Activated naive CD8-positive, alpha-beta T cell treated with anti-CD3 and anti-CD28 coated beads for 36 hours (primary cell): ENCODE measurements at regions not wholly inside any gene's neighbourhood (a gene's known extent, or its start where the extent isn't known, plus 50 kb on each side); places are given as distances from the start of the nearest gene placed in this dataset.
"Not testable (repeated sequence)": the region's sequence is repeated elsewhere in the genome, so short reads cannot be mapped to it uniquely, and the experiment has no call there.

Source experiments
- DNase-seq: peaks from one replicate; pipeline ENCODE4 v3.0.0; 2021
- H3K27ac Mint-ChIP-seq: one replicate; pipeline ENCODE4 v1.8.0; 2022; ENCODE audit warnings: mild to moderate bottlenecking, moderate library complexity, mixed read lengths
- H3K27me3 Mint-ChIP-seq: one replicate; pipeline ENCODE4 v1.8.0; 2022; ENCODE audit warnings: mild to moderate bottlenecking, mixed read lengths
- H3K36me3 Mint-ChIP-seq: one replicate; pipeline ENCODE4 v1.8.0; 2021; ENCODE audit warnings: mild to moderate bottlenecking, mixed read lengths
- H3K4me1 Mint-ChIP-seq: one replicate; pipeline ENCODE4 v1.8.0; 2021; ENCODE audit warnings: mixed read lengths
- H3K4me3 Mint-ChIP-seq: one replicate; pipeline ENCODE4 v1.8.0; 2022; ENCODE audit warnings: mild to moderate bottlenecking, moderate library complexity, mixed read lengths
- H3K9me3 Mint-ChIP-seq: one replicate; pipeline ENCODE4 v1.8.0; 2022; ENCODE audit warnings: mixed read lengths

DNA sequence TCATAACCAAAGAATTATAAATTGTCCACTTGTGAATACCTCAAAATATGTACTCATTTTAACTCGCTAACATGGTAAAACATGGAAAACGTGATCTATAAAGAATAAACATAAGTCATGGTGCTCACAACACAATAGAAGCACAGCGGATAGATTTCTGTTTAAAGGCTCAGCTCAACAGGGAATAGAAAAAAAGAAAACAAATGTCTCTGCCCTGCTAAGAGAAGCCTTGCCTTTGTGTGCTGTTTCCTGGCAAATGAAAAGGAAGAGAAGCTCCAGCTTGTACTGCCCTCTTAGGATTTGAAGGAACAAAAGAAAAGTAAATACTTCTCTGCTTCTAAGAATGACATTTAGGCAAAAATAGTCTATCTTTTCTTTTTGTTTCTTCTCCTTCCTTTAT lies 121.0 kb upstream of the KRR1 start:
- Mint-ChIP-seq H3K27ac (no peak overlapping the region), H3K27me3 (peaks cover 25% of the 10 kb centered on the region), H3K36me3 (no peaks in the 10 kb centered on the region), H3K4me3 (no peak overlapping the region), H3K4me1 (peaks cover 12% of the 10 kb centered on the region), H3K9me3 (peaks cover 1% of the 10 kb centered on the region)
- DNase-seq, result no peak

DNA sequence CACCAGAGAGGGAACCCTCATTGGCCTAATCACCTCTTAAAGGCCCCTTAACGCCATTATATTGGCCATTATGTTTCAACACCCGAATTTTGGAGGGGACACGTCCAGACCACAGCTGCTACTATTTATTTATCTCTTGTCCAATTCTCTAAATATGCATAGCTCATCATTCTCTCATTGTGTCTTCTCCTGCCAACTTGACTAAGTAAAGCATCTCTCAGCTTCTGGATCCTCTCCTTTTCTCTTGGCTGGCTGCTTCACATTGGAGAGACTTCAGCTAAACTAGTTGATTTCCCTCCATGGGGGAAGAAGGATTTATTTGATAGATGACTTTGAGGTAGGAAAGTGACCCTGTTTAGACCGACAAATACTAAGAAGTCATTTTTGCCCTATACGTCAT lies 120.4 kb upstream of the KRR1 start:
- Mint-ChIP-seq H3K27ac (no peak overlapping the region), H3K27me3 (peaks cover 20% of the 10 kb centered on the region), H3K4me3 (no peak overlapping the region), H3K36me3 (no peaks in the 10 kb centered on the region), H3K9me3 (peaks cover 1% of the 10 kb centered on the region), H3K4me1 (peaks cover 12% of the 10 kb centered on the region)
- DNase-seq, result no peak

DNA sequence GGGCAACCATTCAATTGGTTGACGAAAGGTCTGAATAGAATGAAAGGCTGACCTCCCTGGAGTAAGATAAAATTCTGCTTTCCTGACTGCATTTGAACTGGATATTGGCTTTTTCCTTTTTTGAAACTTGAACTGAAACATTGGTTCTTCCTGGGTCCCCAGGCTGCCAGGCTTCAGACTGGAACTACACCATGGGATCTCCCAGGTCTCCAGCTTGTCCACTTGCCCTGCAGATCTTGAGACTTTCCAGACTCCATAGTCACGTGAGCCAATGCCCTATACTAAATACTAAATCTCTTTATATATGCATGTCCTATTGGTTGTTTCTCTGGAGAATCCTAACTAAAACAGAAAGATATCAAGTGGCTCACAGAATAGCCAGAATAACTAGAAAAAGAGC lies 118.7 kb upstream of the KRR1 start:
- Mint-ChIP-seq H3K4me3 (no peak overlapping the region), H3K27ac (no peak overlapping the region), H3K27me3 (peaks cover 14% of the 10 kb centered on the region), H3K36me3 (no peaks in the 10 kb centered on the region), H3K9me3 (peaks cover 1% of the 10 kb centered on the region), H3K4me1 (peaks cover 2% of the 10 kb centered on the region)
- no peak for DNase-seq

DNA sequence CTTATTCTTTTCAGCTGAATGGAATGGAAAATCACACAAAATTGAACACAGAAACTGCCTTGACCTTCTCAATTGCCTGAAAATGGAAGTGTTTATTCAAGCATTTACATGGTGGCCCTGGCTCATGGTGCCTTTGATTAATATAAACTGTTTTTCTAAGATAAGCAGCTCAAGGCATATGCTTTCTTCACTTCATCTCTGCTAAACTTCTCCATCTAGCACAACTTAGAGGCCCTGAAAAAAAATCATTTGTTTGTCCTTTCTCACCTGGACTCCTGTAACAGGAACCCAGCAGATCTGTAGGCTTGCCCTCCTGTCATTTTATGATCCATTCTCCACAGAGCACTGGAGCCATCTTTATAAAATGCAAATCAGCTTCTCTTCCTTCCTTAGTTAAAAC lies 117.5 kb upstream of the KRR1 start:
- Mint-ChIP-seq H3K4me3 (no peak overlapping the region), H3K4me1 (no peaks in the 10 kb centered on the region), H3K9me3 (peaks cover 1% of the 10 kb centered on the region), H3K27me3 (peaks cover 7% of the 10 kb centered on the region), H3K36me3 (no peaks in the 10 kb centered on the region), H3K27ac (no peak overlapping the region)
- no peak for DNase-seq

DNA sequence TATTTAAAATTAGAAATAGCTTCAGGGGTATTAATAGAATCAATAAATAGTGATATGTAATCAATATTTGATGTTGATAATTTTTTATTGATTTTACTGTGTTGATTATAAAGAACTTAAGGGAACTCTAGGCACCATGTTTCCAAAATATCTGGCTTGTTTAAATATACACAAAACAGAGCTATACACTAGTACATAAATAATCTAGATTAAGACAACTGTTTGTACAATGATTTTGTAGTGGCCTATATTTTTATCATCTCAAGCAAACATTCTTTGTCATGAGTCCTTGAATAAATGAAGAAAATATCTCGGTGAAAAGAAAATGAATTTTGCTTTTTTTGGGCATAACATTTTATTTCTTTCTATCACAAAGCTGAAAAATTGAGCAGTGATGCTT lies 117.1 kb upstream of the KRR1 start:
- Mint-ChIP-seq H3K27me3 (peaks cover 8% of the 10 kb centered on the region), H3K9me3 (peaks cover 1% of the 10 kb centered on the region), H3K36me3 (no peaks in the 10 kb centered on the region), H3K27ac (no peak overlapping the region), H3K4me1 (peaks cover 2% of the 10 kb centered on the region), H3K4me3 (no peak overlapping the region)
- no peak for DNase-seq

DNA sequence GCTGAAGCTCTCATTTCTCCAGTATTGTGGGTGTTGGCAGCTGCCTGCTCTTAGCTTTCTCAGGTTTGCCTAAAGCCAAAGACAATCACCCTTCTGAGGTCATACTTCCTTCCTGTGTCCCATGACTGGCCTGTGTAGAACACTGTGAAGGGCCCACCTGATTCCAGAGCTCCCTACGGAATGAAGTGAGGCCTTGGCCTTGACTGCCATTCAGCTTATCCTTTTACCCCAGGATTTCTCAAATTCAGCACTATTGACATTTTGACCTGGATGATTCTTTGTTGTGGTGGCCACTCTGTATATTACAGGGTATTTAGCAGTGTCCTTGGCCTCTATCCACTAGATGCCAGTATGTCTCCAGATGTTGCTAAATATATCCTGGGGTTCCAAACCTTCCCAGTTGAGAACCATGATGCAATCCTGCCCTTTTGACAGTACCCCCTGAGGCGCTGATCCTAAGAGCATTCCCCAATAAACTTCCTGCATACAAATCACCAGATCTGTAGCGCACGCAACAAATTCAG lies 112.3 kb upstream of the KRR1 start:
- Mint-ChIP-seq H3K36me3 (no peaks in the 10 kb centered on the region), H3K27ac (peak overlapping the region; percentile 11), H3K27me3 (peaks cover 16% of the 10 kb centered on the region), H3K4me1 (peaks cover 2% of the 10 kb centered on the region), H3K9me3 (peaks cover 3% of the 10 kb centered on the region), H3K4me3 (no peak overlapping the region)
- no peak for DNase-seq

DNA sequence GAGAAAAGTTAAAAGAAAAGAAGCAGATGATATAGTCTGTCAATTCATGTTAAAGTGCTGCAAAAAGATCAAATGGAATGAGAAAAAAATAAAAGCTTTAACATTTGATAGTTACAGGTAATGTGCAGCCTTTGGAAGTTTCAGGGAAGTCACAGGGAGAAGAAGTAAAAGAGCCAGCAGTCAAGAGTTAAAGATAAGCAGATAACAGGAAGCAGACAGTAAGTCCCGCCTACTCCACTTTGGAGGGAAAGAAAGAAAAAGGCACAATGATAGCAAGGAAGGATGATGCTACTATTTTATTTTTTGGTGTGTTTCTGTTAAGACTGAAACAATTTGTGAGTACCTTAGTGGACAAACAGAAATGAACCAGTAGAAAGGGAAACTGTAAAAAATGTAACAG lies 111.1 kb upstream of the KRR1 start:
- Mint-ChIP-seq H3K27me3 (peaks cover 22% of the 10 kb centered on the region), H3K27ac (no peak overlapping the region), H3K9me3 (peaks cover 3% of the 10 kb centered on the region), H3K4me3 (no peak overlapping the region), H3K36me3 (no peaks in the 10 kb centered on the region), H3K4me1 (peaks cover 2% of the 10 kb centered on the region)
- DNase-seq, result no peak

DNA sequence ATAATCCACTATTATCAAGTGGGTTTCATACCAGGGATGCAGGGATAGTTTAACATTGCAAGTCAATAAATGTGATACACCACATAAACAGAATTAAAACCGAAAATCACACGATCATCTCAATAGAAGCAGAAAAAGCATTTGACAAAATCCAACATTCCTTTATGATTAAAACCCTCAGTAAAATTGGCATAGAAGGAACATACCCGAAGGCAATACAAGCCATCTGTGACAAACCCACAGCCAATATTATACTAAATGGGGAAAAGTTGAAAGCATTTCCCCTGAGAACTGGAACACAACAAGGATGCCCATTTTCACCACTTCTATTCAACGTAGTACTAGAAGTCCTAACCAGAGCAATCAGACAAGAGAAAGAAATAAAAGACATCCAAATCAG lies 103.0 kb upstream of the KRR1 start:
- Mint-ChIP-seq H3K27me3 (peaks cover 58% of the 10 kb centered on the region), H3K9me3 (peaks cover 11% of the 10 kb centered on the region)
- not testable (repeated sequence) for H3K36me3 Mint-ChIP-seq, H3K4me1 Mint-ChIP-seq, DNase-seq, H3K27ac Mint-ChIP-seq, H3K4me3 Mint-ChIP-seq

DNA sequence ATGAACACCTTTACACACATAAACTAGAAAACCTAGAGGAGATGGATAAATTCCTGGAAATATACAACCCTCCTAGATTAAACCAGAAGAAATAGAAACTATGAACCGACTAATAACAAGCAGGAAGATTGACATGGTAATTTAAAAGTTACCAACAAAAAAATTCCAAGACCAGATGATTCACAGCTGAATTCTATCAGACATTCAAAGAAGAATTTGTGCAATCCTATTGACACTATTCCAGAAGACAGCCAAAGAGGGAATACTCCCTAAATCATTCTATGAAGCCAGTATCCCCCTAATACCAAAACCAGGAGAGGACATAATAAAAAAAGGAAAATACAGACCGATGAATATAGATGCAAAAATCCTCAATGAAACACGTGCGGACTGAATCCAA lies 102.6 kb upstream of the KRR1 start:
- no peak for DNase-seq
- Mint-ChIP-seq H3K4me1 (no peaks in the 10 kb centered on the region), H3K4me3 (no peak overlapping the region), H3K27me3 (peaks cover 58% of the 10 kb centered on the region), H3K9me3 (peaks cover 8% of the 10 kb centered on the region), H3K36me3 (no peaks in the 10 kb centered on the region), H3K27ac (no peak overlapping the region)

DNA sequence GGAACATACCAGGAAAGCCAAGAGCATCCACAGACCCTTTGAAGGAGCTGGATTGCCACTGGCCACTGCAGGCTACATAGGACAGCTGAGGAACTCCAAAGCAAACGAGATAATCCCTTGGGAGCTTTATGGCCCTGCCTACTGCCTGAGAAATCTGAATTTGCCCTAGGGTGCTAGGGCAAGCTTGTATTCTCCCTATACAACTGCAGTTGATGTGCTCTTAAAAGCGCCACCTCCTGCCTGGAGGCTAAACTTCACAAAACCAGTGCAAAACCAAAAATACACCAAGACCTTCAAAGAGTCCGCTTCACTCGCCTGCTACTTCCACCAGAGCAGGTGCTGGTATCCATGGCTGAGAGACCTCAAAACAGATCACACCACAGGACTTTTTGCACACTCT lies 99.6 kb upstream of the KRR1 start:
- H3K27ac Mint-ChIP-seq, result no peak overlapping the region
- no peak overlapping the region for H3K4me3 Mint-ChIP-seq
- peaks cover 8% of the 10 kb centered on the region for H3K9me3 Mint-ChIP-seq
- H3K27me3 Mint-ChIP-seq, result peaks cover 60% of the 10 kb centered on the region
- no peaks in the 10 kb centered on the region for H3K36me3 Mint-ChIP-seq
- DNase-seq, result no peak
- H3K4me1 Mint-ChIP-seq, result no peaks in the 10 kb centered on the region

DNA sequence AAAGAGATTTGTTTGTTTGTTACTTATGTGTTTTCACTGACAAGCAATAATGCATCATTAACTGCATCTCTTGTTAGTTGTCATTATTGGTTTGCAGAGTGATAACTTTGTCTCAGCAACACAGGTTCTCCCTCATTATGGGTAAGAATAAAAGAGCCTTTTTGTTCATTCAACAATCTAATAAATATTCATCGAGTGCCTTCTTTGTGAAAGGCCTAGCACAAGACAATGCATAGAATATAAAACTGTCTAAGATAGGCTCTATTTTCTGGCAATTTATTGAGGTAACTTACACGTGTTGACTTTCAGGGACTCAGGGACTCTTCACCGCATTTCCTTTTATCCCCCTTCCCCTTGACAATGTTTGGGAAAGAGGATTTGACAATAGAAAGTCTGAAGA lies 95.5 kb upstream of the KRR1 start:
- H3K9me3 Mint-ChIP-seq, result no peaks in the 10 kb centered on the region
- peaks cover 38% of the 10 kb centered on the region for H3K27me3 Mint-ChIP-seq
- H3K27ac Mint-ChIP-seq, result no peak overlapping the region
- no peaks in the 10 kb centered on the region for H3K4me1 Mint-ChIP-seq
- no peak overlapping the region for H3K4me3 Mint-ChIP-seq
- DNase-seq, result no peak
- H3K36me3 Mint-ChIP-seq, result no peaks in the 10 kb centered on the region

DNA sequence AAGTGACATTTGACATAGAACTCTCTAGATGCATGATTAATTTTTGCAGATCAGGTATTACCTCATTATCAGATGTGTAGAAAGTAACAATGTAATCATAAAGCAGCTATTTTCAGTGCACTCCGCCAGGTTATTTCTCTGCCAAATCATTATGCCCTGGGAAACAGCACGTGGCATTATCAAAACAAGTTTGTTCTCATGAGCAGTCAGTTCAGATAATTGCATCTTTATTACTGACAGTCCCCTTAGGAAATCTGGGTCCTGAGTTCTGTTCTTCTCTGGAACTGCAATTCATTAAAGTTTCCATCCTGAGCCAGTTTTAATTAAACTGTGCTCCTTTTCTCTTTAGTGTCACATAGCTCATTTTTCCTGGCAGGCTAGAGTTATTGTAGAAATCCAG lies 94.7 kb upstream of the KRR1 start:
- peaks cover 34% of the 10 kb centered on the region for H3K27me3 Mint-ChIP-seq
- no peaks in the 10 kb centered on the region for H3K36me3 Mint-ChIP-seq
- H3K4me1 Mint-ChIP-seq, result no peaks in the 10 kb centered on the region
- no peak overlapping the region for H3K27ac Mint-ChIP-seq
- no peak for DNase-seq
- no peaks in the 10 kb centered on the region for H3K9me3 Mint-ChIP-seq
- H3K4me3 Mint-ChIP-seq, result no peak overlapping the region

DNA sequence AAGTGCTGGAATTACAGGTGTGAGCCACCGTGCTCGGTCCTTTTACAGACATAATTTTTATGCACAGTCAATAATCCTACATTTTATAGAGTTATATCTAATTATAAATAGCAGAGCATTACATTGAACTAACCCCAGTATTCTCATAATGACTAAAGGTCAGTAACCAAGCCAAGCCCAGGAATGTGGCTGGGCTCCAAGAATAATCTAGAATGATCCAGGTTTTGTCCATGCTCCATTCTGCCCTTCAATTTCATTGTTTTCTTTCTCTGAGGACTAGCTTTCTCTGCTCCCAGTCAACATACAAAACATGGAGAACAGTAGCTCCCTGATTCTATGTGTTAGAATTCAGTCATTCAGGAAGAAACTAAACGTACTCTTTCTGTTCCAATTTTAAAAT lies 92.1 kb upstream of the KRR1 start:
- Mint-ChIP-seq H3K4me3 (no peak overlapping the region), H3K9me3 (no peaks in the 10 kb centered on the region), H3K36me3 (no peaks in the 10 kb centered on the region), H3K27me3 (peaks cover 29% of the 10 kb centered on the region), H3K27ac (no peak overlapping the region), H3K4me1 (no peaks in the 10 kb centered on the region)
- DNase-seq, result no peak

DNA sequence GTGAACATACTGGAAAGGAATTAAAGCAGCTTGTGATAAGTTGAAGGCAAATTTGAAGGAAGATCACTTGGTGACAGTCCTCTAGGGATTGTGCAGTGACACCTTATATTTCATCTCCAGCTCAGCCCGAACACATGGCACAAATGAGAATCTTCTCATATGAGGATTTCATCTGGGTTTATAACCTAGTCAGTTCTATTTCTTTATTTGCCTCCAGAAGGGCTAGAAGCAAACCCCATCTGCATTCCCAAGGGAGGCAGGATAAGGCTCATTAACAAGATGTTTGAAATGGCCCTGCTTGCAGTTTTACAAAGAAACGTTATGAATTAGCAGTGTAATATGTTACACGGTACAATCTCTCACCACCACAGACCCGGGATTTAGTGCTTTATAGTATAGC lies 90.7 kb upstream of the KRR1 start:
- Mint-ChIP-seq H3K36me3 (no peaks in the 10 kb centered on the region), H3K4me1 (no peaks in the 10 kb centered on the region), H3K9me3 (no peaks in the 10 kb centered on the region), H3K4me3 (no peak overlapping the region), H3K27me3 (peaks cover 21% of the 10 kb centered on the region), H3K27ac (no peak overlapping the region)
- DNase-seq, result no peak

DNA sequence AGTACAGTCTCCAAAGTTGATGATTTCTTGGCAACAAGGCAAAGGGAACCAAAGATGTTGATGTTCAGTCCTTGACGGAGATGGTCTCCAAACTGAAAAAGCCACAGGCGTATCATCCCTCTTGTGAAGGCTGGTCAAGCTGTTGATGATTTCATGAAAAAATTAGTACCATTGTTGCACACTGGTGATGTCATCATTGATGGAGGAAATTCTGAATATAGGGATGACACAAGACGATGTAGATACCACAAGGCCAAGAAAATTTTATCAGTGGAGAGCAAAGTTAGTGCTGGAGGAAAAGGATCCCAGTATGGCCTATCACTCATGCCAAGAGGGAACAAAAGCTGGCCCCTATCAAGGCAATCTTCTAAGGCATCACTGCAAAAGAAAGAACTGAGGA lies 88.7 kb upstream of the KRR1 start:
- peaks cover 24% of the 10 kb centered on the region for H3K27me3 Mint-ChIP-seq

DNA sequence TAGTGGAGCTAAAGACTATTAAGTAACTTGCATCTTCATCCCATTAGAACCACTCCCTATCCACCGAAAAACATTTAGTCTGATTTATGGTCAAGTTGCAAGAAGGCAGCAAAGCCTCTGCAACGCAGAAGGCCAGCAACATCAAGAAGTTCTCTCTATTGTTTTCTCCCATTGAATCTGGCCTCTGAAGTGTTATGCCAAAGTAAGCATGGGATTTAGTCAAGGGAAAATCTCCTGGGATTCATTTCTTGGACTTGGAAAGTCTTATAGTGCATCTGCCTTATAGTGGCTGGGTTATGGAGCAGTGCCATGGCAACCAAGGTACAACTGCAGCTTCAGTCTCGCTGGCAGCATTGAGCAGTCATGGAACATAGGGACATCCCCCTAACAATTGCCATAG lies 87.7 kb upstream of the KRR1 start:
- Mint-ChIP-seq H3K27me3 (peaks cover 24% of the 10 kb centered on the region), H3K27ac (no peak overlapping the region), H3K4me3 (no peak overlapping the region), H3K9me3 (no peaks in the 10 kb centered on the region), H3K36me3 (no peaks in the 10 kb centered on the region), H3K4me1 (no peaks in the 10 kb centered on the region)
- DNase-seq, result no peak

More for the DNA sequence above, 88.7 kb upstream of the KRR1 start:
- Mint-ChIP-seq H3K27ac (no peak overlapping the region), H3K4me3 (no peak overlapping the region), H3K36me3 (no peaks in the 10 kb centered on the region), H3K4me1 (no peaks in the 10 kb centered on the region), H3K9me3 (no peaks in the 10 kb centered on the region)
- no peak for DNase-seq

DNA sequence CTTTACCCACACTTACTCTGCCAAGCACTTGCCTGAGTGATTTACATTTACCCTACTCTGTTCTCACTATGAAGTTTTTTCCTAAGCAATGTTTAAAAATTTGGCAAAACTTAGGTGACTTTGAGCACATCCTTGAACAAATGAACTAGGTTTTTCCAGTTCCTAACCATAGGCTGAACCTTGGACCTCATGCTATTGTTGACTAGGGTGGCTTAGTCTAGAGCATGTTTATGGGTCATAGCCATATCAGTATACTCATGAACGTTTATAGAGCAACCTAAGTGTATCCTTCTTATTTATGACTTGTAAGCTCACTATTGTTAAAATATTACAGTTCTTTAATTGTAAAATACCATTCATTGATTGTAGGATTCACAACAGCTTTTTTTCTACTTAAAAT lies 85.0 kb upstream of the KRR1 start:
- Mint-ChIP-seq H3K4me1 (no peaks in the 10 kb centered on the region), H3K36me3 (no peaks in the 10 kb centered on the region), H3K27ac (no peak overlapping the region), H3K9me3 (no peaks in the 10 kb centered on the region), H3K4me3 (no peak overlapping the region), H3K27me3 (peaks cover 35% of the 10 kb centered on the region)
- no peak for DNase-seq
